Activated CD4-positive, alpha-beta T cell treated with anti-CD3 and anti-CD28 coated beads for 1 hour (primary cell): ENCODE measurements at regions not wholly inside any gene's neighbourhood (a gene's known extent, or its start where the extent isn't known, plus 50 kb on each side); places are given as distances from the start of the nearest gene placed in this dataset.

Experiments
- DNase-seq: peaks from one replicate; pipeline ENCODE4 v3.0.0-alpha.2; 2020

- no peak for DNase-seq
These were observed 353.0 kb downstream of the IDS start for GRCh38 chrX:149151805-149152757.

GRCh38 chrX:149145845-149146285 is 359.2 kb downstream of the IDS start:
- no peak for DNase-seq

GRCh38 chrX:149131774-149132173 is 373.3 kb downstream of the IDS start:
- DNase-seq, result no peak

- DNase-seq, result no peak
These were observed 375.3 kb downstream of the IDS start for GRCh38 chrX:149129767-149130166.

- DNase-seq, result no peak
These were observed 380.5 kb downstream of the IDS start for GRCh38 chrX:149124526-149125108.

- no peak for DNase-seq
These were observed 383.7 kb downstream of the IDS start for GRCh38 chrX:149121206-149121920.

GRCh38 chrX:149120459-149120858 is 384.6 kb downstream of the IDS start:
- no peak for DNase-seq

- no peak for DNase-seq
These were observed 390.2 kb downstream of the IDS start for GRCh38 chrX:149114874-149115273.

- DNase-seq, result no peak
These were observed 391.1 kb downstream of the IDS start for GRCh38 chrX:149114001-149114400.

- no peak for DNase-seq
These were observed 407.3 kb downstream of the IDS start for GRCh38 chrX:149097786-149098185.

GRCh38 chrX:149092179-149092578 is 412.9 kb downstream of the IDS start:
- no peak for DNase-seq

- no peak for DNase-seq
These were observed 425.2 kb downstream of the IDS start for GRCh38 chrX:149079805-149080406.

GRCh38 chrX:149074398-149074797 is 430.7 kb downstream of the IDS start:
- no peak for DNase-seq

- no peak for DNase-seq
These were observed 431.6 kb downstream of the IDS start for GRCh38 chrX:149073479-149073878.

- no peak for DNase-seq
These were observed 435.2 kb downstream of the IDS start for GRCh38 chrX:149069899-149070298.

- no peak for DNase-seq
These were observed 444.2 kb downstream of the IDS start for GRCh38 chrX:149060921-149061320.
